Astrocyte of the spinal cord (primary cell): ENCODE measurements at regions not wholly inside any gene's neighbourhood (a gene's known extent, or its start where the extent isn't known, plus 50 kb on each side); places are given as distances from the start of the nearest gene placed in this dataset.

ENCODE experiments used
- DNase-seq: peaks from one replicate; pipeline ENCODE4 v3.0.0; 2011; ENCODE audit warnings: low read depth, low spot score
- H3K4me3 ChIP-seq: 2 replicates; pipeline ENCODE4 v1.5.1; 2011; ENCODE audit warnings: low read depth, mild to moderate bottlenecking, low read length, moderate library complexity
- in situ Hi-C: cut with HindIII; loops from 2 replicates; pipeline ENCODE4 v1.10.0; 2017; ENCODE audit warnings: low sequenced_read_pairs
- TF ChIP-seq, protein P1 (sequence below): IDR thresholded peaks from 2 replicates; pipeline ENCODE4 v1.5.1; 2012; ENCODE audit warnings: low read depth, mild to moderate bottlenecking, low read length, inconsistent platforms

- in situ Hi-C loops = no loop called here
- H3K4me3 ChIP-seq = no peak overlapping the region
- DNase-seq = no peak
- TF ChIP-seq, protein P1, sequence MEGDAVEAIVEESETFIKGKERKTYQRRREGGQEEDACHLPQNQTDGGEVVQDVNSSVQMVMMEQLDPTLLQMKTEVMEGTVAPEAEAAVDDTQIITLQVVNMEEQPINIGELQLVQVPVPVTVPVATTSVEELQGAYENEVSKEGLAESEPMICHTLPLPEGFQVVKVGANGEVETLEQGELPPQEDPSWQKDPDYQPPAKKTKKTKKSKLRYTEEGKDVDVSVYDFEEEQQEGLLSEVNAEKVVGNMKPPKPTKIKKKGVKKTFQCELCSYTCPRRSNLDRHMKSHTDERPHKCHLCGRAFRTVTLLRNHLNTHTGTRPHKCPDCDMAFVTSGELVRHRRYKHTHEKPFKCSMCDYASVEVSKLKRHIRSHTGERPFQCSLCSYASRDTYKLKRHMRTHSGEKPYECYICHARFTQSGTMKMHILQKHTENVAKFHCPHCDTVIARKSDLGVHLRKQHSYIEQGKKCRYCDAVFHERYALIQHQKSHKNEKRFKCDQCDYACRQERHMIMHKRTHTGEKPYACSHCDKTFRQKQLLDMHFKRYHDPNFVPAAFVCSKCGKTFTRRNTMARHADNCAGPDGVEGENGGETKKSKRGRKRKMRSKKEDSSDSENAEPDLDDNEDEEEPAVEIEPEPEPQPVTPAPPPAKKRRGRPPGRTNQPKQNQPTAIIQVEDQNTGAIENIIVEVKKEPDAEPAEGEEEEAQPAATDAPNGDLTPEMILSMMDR = no peak
These were observed 81.1 kb upstream of the SLC4A4 start for GRCh38 chr4:71257761-71258160.

DNA sequence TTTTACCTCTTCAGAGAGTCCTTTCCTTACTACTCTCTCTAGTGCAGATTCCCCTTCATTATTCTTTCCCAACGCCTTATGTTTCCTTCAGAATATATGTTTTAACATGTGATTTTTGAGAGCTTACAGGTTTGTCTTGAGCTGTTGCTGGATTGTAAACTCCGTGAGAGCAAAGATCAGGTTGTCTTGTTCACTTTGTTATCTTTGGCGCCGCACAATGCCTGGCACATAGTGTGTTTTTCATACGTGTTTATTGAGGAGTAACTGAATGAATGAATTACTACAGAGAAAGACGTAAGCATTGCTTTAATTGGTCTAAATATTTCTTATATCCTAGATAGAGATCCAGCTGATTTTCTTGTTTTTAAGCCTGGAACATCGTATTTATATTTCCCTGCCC is 80.5 kb upstream of the SLC4A4 start:
- no peak for DNase-seq
- H3K4me3 ChIP-seq = no peak overlapping the region
- TF ChIP-seq, protein P1 = no peak
- in situ Hi-C loops = no loop called here

- DNase-seq = no peak
- H3K4me3 ChIP-seq = no peak overlapping the region
- in situ Hi-C loops = no loop called here
- TF ChIP-seq, protein P1 = no peak
These were observed 79.5 kb upstream of the SLC4A4 start for GRCh38 chr4:71259280-71259679.

GRCh38 chr4:71259911-71260331 is 78.9 kb upstream of the SLC4A4 start:
- no peak for DNase-seq
- H3K4me3 ChIP-seq = no peak overlapping the region
- TF ChIP-seq, protein P1 = no peak
- in situ Hi-C loops = no loop called here

DNA sequence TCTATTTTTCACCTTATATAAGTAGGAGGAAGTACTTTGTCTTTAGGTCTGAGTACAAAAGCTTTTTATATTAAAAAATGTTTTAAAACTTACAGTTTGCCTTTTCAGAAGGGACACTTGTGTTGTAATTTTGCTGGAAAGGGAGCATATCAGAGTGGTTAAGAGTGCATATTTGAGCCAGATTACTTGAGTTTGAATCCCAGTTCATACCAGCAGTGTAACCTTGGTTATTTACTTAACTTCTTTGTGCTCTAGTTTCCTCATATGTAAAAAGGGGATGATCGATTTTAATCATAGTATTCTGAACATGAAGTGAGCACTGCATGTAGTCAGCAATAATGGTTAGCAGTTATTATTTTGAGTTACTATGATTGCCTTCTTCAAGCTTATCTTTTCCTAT is 78.3 kb upstream of the SLC4A4 start:
- TF ChIP-seq, protein P1 = no peak
- no peak for DNase-seq
- no peak overlapping the region for H3K4me3 ChIP-seq
- in situ Hi-C loops = no loop called here

- TF ChIP-seq, protein P1 = no peak
- DNase-seq = no peak
- no peak overlapping the region for H3K4me3 ChIP-seq
- in situ Hi-C loops = no loop called here
These were observed 77.8 kb upstream of the SLC4A4 start for GRCh38 chr4:71261001-71261400.

DNA sequence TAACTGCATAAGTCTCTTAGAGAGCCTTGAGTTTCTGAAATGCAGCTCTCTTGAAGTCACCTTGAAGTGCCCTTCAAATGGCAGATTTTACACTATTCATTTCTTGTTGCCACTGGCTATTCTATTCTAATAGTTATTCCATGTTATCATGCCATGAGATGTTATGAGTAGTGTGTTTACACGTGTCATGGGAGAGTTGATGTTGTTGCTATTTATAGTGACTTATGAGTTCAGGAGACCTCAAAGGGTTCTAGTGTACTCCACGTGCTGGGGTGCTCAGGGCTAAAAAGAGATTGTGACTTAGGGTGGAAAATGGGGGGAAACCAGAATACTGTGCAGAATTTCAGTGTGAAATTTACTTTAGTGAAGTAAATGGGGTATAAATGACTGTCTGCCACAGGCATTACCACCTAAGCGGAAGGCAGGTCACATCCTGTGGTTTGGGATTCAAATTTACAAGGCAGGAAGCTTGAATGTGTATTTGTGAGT is 77.1 kb upstream of the SLC4A4 start:
- in situ Hi-C loops = no loop called here
- TF ChIP-seq, protein P1 = no peak
- H3K4me3 ChIP-seq = no peak overlapping the region
- no peak for DNase-seq
